HEK293T (cell line): ENCODE measurements at regions not wholly inside any gene's neighbourhood (a gene's known extent, or its start where the extent isn't known, plus 50 kb on each side); places are given as distances from the start of the nearest gene placed in this dataset.

Experiments
- BHLHE40 ChIP-seq: fragments of 450-650 bp; IDR thresholded peaks from 2 replicates; pipeline ENCODE4 v1.6.1; 2016; ENCODE audit warnings: mild to moderate bottlenecking, moderate library complexity, borderline replicate concordance
- CTBP1 ChIP-seq: fragments of 450-650 bp; IDR thresholded peaks from 2 replicates; pipeline ENCODE4 v1.6.1; 2016; ENCODE audit warnings: borderline replicate concordance
- ELF4 ChIP-seq: fragments of 450-650 bp; IDR thresholded peaks from 2 replicates; pipeline ENCODE4 v1.6.1; 2017; ENCODE audit warnings: antibody characterized with exemption
- FOXM1 ChIP-seq: fragments of 450-650 bp; IDR thresholded peaks from 2 replicates; pipeline ENCODE4 v1.6.1; 2017; ENCODE audit warnings: mild to moderate bottlenecking, borderline replicate concordance
- HDGF ChIP-seq: fragments of 450-650 bp; IDR thresholded peaks from 2 replicates; pipeline ENCODE4 v1.6.1; 2017; ENCODE audit warnings: antibody characterized with exemption, borderline replicate concordance
- LEF1 ChIP-seq: fragments of 450-650 bp; IDR thresholded peaks from 2 replicates; pipeline ENCODE4 v1.6.1; 2017; ENCODE audit warnings: mild to moderate bottlenecking, borderline replicate concordance
- NFRKB ChIP-seq: fragments of 450-650 bp; IDR thresholded peaks from 2 replicates; pipeline ENCODE4 v1.6.1; 2016; ENCODE audit warnings: mild to moderate bottlenecking, moderate library complexity
- PKNOX1 ChIP-seq: fragments of 450-650 bp; IDR thresholded peaks from 2 replicates; pipeline ENCODE4 v1.6.1; 2016
- SP1 ChIP-seq: fragments of 450-650 bp; IDR thresholded peaks from 2 replicates; pipeline ENCODE4 v1.6.1; 2017
- TARDBP ChIP-seq: fragments of 450-650 bp; IDR thresholded peaks from 2 replicates; pipeline ENCODE4 v1.6.1; 2016
- ZNF384 ChIP-seq: fragments of 450-650 bp; IDR thresholded peaks from 2 replicates; pipeline ENCODE4 v1.6.1; 2016

- TF ChIP-seq BHLHE40 (no peak), CTBP1 (no peak), LEF1 (no peak), HDGF (no peak), ELF4 (no peak), NFRKB (no peak), SP1 (no peak), PKNOX1 (no peak), FOXM1 (no peak), ZNF384 (no peak), TARDBP (no peak)
These were observed 130.4 kb upstream of the RFX3 start for GRCh38 chr9:3656224-3656623.
